ENCODE measurements at regions not wholly inside any gene's neighbourhood (a gene's known extent, or its start where the extent isn't known, plus 50 kb on each side); places are given as distances from the start of the nearest gene placed in this dataset.
"Not testable (repeated sequence)": the region's sequence is repeated elsewhere in the genome, so short reads cannot be mapped to it uniquely, and the experiment has no call there.

DNA sequence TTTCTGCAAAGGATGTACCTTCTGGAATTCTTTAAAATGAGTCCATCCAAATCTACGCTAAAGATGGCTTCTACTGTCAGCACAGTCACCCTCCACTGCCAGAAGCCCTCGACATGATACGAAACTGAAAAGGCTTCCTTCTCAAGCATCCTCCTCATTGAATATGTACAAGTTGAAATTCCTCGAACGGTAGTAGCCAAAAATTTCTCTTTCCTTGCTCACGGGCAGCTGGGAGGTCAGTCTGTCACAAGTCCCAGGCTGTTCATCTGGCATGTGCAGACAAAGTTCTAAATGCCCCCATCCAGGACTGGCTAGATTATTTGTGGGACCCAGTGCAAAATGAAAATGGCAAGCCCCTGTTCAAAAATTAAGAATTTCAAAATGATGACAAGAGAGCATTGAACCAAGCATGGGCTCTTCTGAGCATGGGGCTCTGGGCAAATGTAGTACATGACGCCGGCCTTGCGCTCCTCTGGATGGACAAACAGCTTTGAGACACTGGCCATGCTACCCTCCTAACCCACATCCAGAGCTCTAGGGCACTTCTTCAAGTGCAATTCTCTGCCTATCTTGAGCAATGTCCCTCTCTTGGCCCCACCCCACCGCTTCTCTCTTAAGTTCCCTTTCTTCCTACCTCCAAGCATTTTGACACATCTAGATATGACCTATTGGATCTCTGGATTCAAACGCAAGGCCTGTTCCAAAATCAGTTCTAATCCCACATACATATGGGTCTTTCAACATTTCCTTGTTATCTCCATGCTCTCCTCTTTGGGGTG is 78.9 kb upstream of the FLT1 start:
- DNase-seq, result no peak

DNA sequence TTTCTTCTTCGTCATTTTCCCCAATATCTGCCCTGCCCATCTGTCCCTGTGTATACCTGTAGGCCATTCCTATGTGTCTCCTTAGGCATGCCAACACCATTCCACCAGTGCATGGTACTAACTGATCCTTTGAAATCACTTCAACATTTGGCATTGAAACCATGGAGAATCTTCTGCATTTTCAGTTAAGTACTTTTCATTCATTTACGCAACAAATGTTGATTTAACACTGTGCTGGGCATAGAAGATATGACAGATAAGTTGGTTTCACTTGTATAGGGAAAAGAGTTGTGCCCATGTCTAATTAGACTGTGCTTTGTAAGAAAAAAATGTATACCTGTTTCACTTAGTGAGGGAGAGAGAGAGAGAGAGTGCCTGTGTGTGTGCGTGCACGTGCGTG is 77.9 kb upstream of the FLT1 start:
- no peak for DNase-seq

- not testable (repeated sequence) for DNase-seq
Observed at GRCh38 chr13:28570356-28570755, 75.4 kb upstream of the FLT1 start.

DNA sequence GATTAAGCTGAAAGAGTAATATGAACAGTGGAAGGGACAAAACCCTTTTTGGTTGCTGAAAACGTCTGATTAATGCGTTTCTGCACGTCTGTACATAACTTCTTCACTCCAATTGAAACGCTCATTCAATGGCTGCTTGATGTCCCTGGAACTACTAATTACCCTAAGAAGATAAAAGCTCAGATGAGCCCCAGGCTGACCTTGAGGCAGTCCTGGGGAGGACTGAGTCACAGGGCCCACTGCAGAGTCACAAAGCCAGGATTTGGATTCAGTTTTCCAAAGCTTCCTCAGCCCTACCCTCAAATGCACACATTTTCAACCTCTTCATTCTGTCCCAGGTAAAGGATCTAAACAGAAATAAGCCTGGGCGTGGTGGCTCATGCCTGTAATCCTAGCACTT is 75.0 kb upstream of the FLT1 start:
- no peak for DNase-seq

GRCh38 chr13:28568286-28568685 is 73.4 kb upstream of the FLT1 start:
- DNase-seq, result peak; percentile 8

DNA sequence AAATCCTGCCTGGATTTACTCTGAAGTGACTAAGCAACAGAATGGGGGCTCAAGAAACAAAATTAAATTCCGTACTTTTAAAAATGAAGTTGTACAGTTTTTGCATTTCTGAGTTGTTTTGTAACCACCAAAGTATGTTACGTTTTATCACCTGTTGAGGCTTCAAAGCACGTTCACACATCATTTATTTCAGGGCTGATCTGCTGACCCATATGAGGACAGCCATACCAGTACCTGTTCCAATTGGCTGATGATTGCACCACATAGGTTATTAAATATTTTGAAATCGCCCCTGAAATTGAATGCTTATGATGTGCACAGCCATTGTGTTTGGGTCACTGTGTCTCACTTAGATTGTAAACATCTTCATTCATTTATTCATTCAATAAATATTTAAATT is 72.0 kb upstream of the FLT1 start:
- DNase-seq, result no peak

DNA sequence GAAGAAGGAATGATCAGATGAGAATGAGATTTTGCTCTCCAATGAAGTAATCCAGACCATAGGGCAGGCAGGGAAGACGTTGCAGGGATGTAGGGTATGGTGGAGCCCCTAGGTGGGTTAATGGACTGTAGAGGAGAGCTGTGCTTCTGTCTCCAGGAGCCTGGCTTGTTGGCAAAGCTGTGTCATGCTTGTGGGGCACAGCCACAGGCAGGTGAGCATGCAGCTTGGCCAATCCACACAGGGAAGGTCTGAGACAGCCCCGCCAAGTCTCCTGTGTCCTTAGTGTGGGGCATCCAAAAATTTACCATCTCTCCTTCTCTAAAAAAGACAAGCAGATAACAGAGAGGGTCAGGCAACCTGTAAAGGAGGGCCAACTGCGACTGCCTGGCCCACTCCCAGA is 71.4 kb upstream of the FLT1 start:
- no peak for DNase-seq

DNA sequence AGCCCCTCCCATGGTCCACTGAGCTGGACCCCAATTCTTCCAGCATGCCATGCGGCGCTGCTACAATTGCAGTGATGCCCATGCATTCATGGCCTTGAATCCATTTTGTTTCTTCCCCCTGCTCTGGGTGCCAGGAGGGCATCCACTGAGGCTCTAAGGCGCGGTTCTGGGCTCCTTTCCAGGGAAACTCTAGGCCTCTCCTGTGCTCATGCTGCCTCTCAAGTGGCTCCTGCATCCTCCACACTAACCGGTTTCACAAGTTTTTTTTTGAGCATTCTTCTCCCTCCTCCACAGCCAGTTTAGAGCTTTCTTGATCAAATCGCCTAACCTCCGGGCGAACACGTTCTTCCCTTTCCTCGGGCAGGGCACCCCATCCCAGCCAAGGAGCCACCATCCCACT is 69.1 kb upstream of the FLT1 start:
- DNase-seq, result no peak

GRCh38 chr13:28563609-28564008 is 68.7 kb upstream of the FLT1 start:
- DNase-seq, result no peak

GRCh38 chr13:28560612-28561011 is 65.7 kb upstream of the FLT1 start:
- no peak for DNase-seq

DNA sequence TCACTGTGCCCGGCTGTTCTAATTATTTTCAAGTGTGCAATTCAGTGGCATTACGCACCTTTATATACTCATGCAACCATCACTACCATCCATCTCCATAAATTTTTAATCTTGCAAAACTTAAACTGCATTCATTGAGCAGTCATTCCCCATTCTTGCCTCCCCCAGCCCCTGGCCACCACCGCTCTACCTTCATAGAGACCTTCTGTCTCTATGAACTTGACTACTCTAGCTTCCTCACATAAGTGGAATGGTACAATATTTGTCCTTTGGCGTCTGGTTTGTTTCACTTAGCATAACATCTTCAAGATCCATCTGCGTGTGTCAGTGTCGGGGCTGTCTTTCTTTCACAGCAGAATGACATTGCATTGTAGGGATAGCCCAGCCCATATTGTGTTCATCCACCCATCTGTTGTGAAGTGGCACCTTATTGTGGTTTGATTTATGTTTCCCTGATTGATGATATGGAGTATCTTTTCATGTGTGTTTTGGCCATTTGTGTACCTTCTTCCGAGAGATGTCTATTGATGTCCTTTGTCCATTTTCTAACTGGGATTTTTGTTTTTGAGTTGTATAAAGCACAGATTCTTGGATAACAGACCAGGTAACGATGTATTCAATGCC is 64.8 kb upstream of the FLT1 start:
- no peak for DNase-seq

DNA sequence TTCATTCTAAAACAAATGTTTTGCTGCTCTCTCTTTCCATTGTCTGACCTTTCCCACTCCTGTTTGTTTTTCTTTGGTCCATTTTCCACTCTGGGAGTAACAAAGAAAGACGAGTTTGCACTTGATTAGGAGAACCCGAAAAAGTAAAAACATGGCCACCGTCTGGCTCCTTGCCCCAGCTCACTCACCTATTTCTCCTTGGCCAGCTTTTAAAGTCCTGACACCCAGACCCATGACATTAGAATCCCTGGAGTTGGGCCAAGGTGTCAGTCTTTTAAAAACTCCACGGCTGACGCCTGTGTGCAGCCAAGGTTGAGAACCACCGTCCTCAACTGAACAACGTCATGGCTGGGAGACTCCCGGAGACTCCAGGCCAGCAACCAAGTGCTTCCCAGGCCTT is 63.6 kb upstream of the FLT1 start:
- no peak for DNase-seq

- DNase-seq, result no peak
Observed at GRCh38 chr13:28557725-28558520, 63.0 kb upstream of the FLT1 start.

DNA sequence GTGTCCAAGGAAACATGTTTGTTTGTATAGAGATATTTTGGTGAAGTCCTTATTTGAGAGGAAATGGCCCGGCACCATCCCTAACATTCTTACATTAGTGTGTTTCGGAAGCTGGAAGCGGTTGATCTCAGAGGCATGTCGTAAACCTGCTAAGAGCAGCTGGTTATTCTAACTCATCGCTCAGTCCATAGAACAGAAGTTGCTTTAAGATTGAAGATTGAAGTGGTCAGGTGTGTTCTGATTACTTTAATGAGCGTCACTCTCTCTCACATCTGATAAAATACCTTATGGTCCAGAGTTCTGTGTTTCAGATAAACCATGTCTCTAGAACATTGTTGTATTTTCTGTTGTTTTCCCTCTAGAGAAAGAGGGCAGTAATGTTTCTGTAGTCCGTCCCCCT is 60.2 kb upstream of the FLT1 start:
- DNase-seq, result no peak

- DNase-seq, result no peak
Observed at GRCh38 chr13:28553971-28554370, 59.0 kb upstream of the FLT1 start.

DNA sequence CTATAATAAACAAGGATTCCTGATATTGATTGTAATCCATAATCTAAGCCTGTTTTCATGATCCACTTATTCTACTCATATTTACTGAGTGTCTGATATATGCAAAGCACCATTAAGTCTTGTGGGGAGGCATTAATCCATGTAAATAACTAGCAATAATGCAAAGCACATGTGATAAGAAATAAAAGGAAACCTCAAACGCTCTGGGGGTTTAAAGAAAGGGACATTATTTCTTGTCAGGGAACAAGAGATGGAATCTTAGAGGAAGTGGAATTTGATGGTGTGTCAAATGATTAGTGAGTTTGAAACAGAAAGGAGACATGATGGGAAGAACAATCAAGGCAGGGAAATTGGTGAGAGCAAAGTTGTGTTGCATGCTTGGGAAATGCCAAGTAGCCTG is 57.4 kb upstream of the FLT1 start:
- no peak for DNase-seq

- DNase-seq, result no peak
Observed at GRCh38 chr13:28551498-28551895, 56.6 kb upstream of the FLT1 start.

DNA sequence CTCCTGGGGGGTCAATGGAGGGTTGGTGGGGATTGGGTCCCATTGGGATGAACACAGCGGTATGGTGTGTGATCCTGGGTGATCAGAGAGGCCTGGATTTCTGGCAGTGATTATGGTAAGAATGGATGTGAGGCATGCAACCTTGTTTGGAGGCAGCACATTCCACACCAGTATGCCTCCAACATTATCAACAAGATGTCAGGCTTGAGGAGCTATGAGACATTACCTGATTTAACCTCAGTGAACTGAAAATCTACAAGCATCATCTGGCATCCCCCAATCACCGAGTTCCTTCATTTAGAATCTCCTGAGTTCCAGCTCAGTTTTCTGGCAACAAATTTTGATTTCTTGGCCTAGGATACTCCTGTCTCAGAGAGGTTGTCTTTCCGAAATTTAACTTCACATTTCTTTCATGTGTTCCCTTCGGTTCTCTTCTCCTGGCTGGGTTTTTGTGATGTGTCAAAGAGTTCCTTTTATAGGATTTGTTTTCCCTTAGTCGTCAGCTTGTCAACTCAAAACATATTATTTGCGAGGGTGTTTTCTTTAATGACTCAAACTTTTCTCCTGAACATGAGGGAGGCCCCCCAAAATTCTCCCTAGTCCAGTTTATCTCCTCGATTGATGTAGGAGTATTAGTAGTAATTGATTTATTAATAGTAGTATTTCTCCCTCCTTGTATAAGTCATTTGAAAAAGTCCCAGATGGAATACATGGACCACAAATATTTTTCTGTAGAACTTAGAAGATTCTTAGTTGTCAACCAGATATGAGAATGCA is 56.0 kb upstream of the FLT1 start:
- no peak for DNase-seq

GRCh38 chr13:28550091-28550490 is 55.2 kb upstream of the FLT1 start:
- no peak for DNase-seq

DNA sequence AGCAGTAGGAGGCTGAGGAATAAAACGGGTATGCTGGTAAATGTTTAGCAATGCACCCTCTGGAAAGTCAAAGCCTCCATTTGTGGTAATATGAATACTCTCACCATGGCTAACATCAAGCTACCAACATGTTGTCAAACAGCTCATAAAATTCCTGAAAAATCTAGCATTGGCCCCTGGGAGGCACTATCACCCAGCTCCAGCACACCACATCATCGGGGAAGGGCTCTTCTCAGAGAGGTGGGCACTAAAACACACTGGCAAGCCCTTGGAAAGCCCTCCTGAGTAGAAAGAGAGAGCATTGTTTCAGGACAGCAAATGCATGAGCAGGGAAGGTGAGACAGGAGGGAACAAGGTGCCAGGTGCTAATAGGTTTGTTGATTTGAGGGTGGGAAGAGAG is 53.9 kb upstream of the FLT1 start:
- DNase-seq, result no peak

DNA sequence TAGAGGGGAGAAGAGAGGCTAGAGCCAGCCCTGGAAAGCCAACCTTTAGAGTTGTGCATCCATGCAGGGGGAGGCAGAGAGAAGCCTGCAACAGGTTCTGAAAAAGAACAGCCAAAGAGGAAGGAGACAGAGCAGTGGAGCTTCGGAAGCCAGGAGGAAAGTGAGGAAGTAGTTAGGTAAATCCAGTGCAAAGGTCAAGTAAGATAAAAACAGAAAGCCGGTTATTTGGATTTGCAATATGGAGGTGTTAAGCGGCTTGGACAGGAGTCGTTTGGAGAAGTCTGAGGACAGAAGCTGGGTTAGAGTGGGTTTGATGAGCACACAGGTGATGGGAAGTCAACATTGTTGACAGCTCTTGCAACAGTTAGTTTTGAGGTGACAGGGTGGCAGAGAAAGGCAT is 53.5 kb upstream of the FLT1 start:
- DNase-seq, result no peak

GRCh38 chr13:28545583-28546333 is 50.8 kb upstream of the FLT1 start:
- DNase-seq, result no peak
